NCI-H2107 treated with DMSO at 0.1 percent for 48 hours (cell line): ENCODE measurements at regions not wholly inside any gene's neighbourhood (a gene's known extent, or its start where the extent isn't known, plus 50 kb on each side); places are given as distances from the start of the nearest gene placed in this dataset.
A peak's percentile ranks its signal among the peaks of the same experiment; 100 is the strongest.

Source experiments
- DNase-seq: peaks from one replicate; lab custom pipeline; 2025; ENCODE audit not compliant: unreplicated experiment; lab: John Stamatoyannopoulos, UW

DNA sequence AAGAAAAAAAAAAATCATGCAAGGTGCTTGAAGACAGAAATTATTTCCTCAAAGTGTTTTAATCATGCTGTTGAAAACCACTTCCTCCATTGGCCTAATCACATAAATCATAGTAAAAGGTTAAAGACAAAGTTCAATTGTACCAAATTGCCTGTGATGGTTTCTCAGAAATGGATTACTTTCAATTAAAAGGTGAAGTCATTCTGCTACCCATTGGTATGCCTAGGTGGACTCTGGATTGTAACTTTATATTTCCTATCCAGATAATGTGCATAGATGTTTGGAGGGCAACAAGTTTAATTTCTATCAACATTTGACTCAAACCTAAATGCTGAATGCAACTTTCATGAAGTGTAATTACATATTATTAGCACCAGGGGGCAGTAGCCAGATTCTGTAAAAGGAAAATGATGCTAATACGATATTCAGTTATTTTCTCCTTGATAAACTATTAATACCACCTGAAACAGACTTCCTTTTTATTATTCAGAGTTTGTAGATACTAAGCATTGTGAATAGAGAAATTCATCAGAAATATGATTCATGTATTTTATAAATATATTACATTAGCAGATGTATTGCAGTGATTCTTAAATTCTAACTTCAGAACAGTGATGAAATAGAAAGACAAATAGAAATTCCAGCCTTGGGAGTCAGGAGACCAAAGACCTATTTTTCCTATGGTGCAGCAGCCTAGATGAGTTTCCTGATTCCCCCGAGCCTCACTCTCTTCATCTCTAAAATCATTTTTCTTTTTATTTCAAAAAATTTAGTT, 148.2 kb downstream of the CAAP1 start:
- DNase-seq, result peak; percentile 8

DNA sequence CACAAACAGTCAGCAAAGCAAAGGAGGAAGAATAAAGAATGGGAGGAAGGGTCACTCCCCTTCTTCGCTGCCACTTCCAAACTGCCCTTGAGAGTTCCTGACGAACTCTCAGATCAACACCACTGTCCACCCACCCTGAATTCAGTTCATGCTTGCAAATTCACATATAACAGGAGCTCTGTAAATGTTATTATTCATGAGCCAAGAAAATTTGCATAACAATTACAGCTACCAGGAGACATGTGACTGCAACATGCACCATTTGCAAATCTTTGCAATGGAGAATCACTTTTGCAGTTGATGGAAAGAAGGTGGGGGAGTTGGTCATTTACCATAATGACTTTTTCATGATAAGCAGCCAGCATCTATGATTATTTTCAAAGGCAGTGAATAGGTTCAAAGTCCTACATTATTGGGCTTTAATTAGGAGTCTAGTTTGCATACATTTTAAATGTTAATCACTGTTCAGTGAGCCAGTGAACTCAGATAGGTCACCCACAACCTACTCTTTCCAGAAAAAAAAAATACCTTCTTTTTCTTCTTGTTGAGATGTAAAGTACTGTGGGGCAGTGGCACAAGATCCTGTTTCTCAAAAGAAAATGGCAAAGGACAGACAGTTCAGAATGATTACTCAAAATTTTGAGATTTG, 149.7 kb downstream of the CAAP1 start:
- DNase-seq, result no peak

DNA sequence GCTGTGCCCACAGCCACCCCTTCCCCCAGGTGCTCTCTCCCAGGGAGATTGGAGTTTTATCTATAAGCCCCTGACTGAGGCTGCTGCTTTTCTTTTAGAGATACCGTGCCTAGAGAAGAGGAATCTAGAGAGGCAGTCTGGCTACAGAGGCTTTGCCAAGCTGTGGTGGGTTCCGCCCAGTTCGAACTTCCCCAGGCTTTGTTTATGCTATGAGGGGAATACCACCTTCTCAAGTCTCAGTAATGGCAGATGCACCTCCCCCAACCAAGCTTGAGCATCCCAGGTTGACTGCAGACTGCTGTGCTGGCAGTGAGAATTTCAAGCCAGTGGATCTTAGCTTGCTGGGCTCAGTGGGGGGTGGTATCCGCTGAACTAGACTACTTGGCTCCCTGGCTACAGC, 157.4 kb downstream of the CAAP1 start:
- DNase-seq, result no peak

DNA sequence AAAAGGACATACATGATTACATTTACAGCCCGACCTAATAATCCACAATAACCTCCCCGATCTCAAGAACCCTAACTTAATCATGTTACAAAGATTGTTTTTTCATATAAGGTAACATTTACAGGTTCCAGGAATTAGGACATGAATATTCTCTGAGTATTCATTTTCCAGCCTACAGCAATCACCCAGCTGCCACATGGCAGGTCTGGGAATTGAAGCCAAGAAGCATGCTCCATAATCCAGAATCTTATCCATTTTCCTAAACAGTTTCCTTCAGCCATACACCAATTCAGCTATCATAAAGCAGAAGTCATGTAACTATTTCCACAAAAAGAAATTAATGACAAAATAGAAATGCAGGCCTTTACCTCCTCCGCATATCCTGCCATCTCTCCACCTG, 163.4 kb downstream of the CAAP1 start:
- no peak for DNase-seq

DNA sequence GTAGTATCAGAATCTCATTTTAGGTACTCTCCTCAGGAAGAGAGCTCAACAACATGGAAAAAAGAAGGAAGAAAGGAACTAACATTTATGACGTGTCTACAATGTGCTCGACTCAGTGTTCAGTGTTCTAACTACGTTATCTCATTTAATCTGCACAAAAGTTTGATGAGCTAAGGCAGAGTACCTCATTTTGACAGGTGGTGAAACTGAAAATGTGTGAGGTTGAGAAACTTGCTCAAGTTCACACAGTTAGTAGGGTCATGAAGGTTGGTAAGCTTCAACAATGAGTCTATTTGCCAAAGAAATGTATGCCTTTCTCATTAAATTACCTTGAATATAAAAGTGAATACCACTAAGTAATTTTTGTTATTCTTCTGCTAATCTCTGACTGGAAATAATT, 165.1 kb downstream of the CAAP1 start:
- DNase-seq, result no peak

DNA sequence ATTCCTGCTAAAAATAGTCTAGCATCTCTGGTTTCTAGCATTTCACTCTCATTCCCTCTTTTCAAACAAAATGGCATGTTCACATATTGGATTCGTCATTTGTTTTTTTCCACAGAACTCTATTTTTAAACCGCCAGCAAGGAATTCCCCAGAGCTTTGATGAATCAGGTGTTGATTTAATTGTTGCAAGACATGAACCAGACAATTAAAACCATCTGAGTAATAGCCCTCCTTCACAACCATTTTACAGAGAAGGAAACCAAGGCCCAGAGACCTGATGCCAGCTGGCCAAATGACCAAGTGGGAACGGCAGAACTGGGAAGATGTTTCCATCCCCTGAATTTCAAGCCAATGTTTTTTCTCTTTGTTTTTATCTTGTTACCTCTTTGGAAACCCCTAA, 167.0 kb downstream of the CAAP1 start:
- no peak for DNase-seq

DNA sequence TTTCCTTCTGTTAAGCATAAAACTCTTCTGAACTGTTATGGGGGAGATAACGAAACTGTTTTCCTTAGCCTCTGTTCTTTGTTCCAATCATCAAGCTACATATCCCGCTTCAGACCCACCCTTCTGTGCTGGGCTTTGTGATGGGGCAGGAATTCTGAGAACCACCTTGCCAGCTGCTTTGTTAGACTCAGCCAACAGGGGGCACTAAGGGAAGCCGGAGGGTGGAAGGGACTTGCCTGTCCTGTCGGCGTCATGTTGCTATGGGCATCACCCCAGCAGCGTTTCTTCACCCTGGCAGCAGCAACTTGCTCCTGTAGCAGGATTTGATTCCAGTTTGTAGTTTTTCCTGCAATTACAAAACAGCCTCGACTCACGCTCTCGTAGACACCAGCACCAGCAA, 169.1 kb downstream of the CAAP1 start:
- DNase-seq, result no peak

DNA sequence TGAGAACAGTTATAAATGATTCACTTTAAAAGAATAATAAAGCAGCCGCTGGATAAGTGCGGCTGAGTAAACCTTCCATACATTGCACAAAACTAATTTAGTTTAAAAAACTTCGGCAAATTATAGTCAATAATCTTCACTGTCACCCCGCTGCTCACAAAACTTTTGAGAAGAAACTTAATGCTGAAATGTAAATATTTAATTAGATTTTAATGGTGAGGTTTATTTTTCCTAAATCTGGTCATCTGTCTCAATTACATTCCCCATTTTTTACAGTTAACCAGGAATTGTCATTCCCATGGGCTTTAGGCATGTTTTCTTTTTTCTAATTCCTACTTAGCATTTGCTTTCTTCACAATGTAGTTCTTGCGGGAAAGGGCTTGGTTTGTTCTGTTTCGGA, 169.8 kb downstream of the CAAP1 start:
- DNase-seq, result no peak

DNA sequence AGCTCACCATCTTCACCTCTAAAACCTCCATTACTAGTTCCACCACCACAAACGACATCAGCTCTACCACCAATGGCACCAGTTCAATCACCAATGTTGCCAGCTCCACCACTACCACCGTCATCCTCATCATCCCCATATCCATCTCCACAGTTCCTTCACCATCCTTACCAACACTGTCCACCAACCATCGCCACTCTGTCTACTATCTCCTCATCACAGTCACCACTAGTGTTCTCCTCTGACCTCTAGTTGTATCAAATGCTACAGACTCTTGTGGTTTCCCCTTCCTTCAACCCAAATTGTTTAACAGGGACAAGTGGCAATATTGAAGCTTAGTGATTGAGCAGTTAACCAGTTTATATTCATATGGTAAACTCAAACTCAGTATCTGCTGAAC, 182.6 kb downstream of the CAAP1 start:
- no peak for DNase-seq

DNA sequence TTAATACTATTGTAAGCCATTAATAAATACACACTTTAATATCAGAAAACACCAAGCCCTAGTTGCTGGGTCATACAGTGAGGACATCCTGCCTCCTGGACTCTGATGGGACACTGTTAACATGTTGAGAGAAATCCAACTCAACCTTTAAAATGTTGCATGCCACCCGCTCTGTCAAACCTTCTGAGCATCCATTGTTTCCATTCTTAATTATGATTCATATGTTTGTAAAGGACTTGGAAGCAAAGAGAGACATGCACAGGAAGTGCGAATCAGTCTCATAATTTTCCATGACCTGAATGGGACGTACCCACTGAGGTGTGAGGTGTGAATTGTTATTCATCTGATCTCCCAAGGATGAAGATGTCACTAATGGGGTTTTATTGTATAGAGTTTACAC, 186.4 kb downstream of the CAAP1 start:
- no peak for DNase-seq

DNA sequence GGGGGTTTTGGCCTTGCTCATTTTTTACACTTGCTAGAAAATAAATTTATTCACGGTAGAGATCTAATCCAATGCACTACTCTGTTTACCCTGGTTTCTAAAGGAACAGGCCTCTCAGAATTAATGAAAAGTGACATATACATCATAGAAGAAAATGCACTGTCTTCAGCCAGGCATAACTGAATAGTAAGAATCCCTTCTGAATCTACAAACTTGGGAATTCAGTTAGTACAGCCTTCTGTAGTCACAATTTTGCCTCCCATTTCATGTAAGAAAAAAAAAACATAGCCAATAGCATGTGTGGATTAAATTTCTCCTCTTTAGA, 197.3 kb downstream of the CAAP1 start:
- DNase-seq, result no peak

DNA sequence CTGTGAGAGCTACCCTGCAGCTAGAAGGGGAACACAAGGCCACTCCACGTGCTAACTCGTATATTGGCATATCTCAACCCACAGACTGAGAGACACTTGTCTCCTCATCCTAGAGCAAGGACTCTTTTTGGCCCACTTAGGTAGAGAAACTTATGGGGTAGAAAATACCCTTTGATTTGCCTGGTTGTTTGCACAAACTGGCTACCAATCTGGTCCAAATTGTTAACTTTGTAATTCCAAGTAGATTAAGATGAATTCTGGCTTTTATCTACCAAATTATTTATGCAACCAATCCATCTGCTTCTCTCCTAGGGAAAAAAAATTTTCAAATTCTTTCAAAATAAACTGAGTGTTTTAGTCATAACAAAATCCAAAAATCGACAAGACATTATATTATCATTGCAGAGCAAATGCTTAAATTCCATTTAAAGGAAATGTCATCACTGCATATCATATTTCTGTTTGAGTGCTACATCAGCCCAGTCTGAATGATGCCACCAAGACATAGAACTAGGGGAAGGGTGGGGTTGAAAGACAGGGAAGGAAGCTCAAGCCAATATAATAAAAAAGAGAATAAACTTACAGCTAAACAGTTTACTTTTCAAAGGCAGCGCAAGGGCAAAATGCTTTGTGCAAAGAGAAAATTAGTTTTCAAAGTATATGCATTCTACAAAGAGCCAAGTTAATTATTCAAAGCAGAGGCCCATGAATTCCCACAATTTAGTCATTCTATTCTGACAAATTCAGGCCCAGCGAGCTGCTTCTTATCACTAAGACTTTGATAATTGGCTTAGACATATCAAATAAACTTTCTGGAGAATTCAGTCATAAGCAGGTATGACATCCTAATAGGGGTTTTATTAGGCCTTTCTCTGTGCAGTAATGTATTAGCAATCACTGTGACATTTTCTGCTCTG, 198.0 kb downstream of the CAAP1 start:
- DNase-seq, result no peak

DNA sequence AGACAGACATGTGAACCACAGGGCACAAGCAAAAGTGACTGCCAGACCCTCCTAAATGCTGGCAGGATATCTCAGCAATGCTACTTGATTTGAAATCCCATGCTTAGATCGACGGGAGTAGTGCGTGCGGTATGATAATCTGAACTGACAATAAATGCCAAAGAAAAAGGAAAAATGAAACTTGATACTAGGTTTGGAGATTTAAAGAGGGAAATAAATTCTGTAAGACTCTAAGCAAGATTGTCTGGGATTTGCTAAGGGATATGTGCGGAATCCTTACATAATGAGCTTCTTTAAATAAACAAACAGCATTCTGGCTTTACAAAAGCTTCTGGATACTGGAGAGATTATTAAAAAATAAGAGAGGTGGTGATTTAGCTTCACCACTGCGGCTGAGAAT, 203.6 kb downstream of the CAAP1 start:
- no peak for DNase-seq

DNA sequence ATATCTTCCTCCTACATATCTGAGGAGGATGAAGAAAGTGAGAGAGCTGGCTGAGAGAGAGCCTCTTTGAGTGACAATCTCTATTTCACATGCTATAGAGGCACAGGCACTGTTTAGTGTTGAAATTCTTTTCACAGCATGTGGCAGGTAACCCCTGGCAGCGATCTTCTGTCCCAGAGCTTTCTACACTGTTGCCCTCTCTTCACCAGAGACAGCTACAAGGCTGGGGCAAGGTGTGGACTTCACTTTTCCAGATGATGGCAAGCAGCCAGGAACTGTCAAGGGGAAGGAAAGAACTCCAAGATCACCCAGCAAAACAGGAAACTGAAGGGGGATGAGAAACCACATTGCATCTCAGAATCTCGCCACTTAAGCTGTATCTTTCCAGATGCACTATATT, 205.2 kb downstream of the CAAP1 start:
- no peak for DNase-seq

DNA sequence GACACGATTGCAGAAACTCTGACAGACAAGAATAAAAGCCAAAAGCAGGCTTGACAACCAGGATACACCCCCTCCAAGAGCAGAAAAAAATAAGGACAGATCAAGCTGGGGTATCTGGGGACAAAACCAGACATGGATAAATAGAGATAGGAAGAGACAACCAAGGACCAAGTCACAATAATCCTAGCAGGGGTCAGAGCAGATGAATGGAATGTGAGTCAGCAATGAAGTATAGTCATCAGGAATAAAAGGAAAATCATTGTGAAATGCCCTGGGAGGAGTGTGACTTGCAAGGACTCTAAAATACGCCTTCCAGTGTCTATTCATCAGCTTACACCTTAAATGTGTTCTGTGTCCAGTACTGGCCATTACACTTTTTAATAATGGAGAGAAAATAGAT, 206.8 kb downstream of the CAAP1 start:
- DNase-seq, result no peak

DNA sequence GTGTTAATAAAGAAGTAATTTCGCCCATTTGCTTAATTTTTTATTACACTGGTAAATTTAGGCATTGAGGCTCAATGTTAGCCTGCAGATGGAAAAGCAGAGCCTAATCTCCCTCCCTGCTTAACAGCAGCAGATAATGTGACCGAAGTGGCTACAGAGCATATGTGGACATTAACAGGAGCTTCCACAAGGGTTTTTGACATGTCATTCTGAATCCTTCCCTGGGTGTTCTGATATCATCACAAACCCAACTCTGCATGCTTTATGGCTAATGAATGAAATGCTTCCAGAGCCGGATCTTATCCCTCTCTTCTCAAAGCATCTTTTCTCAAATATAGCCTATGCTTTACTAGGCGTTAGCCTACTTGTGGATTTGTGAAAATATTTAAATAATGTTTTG, 208.6 kb downstream of the CAAP1 start:
- DNase-seq, result no peak

DNA sequence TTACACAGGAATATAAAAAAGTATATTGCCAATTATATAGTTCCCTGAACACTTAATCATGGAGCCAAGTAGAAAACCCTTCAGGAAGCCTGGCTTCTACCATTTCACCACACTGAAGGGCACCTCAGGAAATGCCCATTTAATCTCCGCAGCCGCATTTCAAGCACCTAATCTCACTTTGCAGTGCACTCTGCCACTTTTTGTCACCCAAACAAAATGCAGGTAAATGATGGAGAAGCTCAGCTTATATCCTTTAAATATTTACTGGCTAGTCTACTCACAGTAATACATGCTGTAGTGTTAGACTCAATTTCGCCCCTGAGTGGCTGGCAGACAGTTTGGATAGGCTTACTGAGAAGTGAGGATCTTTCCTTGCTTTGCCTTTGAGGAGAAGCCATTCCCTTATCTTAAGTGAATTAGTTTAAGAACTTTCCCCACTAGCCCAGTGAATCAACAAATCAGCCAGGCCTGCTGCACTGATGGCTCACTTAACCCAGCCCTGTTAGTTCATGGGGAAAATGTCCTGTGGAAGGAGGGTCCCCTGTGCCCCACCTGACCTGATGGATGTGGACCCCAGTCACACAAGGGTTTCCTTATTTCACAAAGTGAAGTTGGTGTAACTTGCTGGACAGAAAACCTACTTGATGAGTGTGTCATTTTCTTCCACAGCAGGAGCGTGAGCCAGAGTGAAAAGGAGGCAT, 209.7 kb downstream of the CAAP1 start:
- DNase-seq, result no peak

DNA sequence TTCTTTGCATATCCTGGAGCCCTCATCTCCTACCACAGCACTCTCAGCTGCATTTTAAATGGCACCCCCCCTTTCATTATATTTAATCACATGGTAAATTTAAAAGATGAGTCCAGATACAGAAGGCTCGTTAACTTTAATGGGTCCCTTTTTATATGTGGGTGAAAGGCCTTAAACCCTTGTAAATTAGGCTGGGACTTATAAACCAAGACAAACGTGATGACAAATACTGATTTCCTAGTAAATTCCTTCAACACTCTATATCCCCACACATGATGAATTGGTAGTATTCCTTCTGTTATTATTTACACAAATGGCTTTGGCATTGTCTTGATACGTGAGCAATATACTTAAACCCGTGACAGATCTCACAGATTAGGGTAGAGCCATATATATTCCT, 210.6 kb downstream of the CAAP1 start:
- DNase-seq, result no peak

DNA sequence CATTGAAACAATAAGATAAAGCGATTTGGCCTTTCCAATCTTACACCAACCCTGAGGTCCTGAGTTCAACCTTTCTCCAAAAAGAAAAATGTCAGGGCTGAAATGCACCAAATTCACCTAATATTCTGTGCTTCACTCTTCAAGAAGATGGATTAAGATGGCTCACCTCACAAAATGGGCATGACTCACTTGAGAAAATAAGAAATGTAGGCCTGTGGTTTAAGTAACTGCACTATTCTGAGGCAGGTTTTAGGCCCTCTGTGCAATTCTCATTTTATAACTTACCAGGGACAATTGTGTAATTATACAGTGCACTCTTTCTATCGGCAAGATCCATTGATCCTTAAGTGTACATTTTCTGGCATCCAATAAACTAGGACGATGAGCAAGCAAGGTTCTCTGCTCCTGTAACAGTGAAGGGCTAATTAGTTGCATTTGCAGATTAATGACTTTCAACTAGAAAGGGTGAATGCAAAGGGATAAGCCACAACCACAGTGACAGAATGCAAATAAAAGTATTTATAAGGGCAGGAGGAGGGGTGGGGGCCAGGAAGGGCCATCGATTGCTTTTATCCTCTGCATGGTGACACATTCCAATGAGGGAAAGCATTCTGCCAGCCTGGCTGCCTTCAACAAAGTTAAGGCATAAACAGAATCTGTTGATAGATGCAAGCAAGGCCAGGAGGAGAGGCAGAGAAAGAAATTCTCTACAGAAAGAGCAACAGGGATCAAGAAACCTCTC, 214.5 kb downstream of the CAAP1 start:
- DNase-seq, result no peak

DNA sequence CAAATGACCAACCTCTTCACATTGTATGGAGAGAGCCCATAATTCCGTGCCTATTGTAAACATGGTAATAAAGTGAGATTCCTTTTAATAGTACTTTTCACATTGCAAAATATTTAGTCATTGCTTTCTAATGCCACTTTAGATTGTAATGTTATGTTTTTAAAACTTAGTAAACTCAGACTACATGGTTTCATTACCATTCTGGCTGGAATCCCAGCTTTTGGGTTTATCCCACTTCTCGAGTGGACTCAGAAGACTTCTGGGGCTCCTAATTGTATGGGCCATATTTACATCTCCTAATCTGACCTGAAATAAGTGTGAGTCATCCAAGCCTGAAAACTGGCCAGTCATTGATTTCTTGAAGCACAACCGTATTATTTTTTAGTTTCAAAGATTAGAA, 217.6 kb downstream of the CAAP1 start:
- DNase-seq, result no peak

DNA sequence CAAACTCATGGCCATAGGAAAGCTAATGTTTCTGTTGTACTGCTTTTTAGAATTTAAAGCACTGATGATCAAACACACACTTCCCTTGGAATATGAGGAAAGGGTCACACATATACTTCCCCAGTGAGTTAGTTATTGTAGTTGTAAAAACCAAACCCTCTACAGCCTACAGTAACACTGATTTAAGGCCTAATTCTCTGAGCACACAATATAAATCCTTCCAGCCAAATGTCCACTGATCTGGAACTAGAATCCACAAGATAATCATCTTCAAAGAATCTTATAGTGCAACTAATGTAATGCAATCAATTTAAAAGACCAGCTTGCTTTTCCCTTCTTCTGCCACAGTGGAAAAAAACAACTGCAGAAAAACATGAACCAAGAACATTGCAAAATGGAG, 219.3 kb downstream of the CAAP1 start:
- DNase-seq, result no peak
